HG03103 (cell line): ENCODE measurements at regions not wholly inside any gene's neighbourhood (a gene's known extent, or its start where the extent isn't known, plus 50 kb on each side); places are given as distances from the start of the nearest gene placed in this dataset.

Source experiments
- ATAC-seq: cut with Tn5 transposase; IDR thresholded peaks from one replicate; pipeline ENCODE4 v1.9.1; 2021; ENCODE audit warnings: low read depth; ENCODE audit not compliant: unreplicated experiment

DNA sequence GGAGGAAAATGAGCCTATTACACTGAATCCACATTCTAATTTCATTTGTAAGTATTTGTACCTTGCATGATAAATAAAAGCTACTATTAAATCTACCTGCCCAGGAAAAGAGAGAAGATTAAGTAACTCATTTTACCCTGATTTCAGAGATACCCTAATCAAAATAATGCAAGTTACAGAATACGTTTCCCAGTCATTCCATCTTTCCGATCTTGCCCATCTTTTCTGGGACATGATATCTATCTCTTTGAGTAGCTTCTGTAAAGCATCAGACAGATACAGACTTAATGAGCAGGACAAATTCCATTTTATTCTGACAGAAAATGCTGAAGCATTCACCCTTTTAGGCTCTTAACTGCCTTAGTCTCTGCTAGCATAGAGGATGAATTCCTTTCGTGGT is 56.6 kb downstream of the SPRY2 start:
- ATAC-seq, result no peak

DNA sequence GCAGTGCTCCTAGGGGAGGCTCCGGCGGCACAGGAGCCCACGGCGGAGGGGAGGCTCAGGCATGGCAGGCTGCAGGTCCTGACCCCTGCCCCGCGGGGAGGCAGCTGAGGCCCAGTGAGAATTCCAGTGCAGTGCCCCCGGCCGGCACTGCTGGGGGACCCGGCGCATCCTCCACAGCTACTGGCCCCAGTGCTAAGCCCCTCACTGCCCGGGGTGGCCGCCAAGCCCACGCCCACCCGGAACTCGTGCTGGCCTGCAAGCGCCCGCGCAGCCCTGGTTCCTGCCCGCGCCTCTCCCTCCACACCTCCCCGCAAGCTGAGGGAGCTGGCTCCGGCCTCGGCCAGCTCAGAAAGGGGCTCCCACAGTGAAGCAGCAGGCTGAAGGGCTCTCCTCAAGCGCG is 62.2 kb downstream of the SPRY2 start:
- ATAC-seq, result no peak

DNA sequence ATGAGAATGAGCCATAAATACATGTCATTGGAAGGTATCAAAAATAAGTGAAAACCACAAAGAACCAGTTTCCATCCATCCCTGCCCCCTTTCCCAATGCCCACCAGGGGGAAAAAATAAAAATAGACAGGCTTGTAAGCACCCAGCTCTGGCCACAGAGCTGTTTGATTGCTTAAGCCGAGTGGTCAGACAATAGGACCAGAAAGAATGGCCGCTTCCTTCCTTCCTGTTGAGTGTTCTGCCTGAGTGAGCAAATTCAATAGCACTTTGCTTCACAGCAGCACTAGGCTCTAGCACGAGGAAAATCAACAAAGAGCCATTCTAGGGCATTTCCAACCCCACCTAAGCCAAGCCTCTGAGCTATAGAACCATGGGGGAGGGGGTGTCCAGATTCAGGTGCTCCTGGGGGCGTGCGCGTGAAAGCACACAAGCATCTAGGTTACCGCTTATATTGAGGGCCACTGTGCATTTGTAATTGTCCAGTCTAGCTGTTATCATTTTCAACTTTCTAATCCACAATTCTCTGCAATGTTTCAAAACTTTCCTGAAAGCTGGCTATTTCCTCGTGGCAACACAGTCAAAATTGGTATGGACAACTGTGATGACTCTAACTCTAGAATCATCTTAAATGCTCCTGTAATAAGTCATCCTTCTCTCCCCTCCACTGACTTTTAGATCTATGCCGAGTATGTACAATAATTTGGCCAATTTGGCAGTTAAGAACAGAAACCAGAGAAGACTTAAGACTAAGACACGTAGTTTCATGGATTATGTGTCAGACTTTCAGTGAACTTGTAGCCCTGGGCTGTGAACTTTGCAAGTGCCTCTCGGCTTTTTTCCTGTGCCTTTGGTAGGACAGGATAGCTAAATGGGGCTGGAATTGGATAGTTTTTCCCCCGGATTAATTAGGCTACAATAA is 64.3 kb downstream of the SPRY2 start:
- no peak for ATAC-seq

DNA sequence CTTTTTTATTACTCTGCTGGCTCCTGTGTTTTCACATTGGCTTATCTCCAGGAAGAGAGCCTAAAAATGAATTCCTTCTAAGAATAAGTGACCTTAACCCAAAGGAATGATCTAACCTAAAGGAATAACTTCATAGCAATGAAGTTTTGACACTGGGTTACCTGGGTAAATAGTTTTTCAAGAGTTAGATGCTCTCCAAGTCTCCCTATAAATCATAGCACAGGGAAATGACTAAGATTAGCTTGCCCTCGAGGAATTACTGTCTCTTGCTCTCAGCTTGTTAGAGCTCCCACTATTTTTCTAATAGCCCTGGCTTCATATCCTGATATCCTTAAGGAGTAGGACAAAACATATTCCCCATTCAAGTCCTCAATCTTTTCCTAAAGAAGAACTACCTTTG is 66.3 kb downstream of the SPRY2 start:
- no peak for ATAC-seq

DNA sequence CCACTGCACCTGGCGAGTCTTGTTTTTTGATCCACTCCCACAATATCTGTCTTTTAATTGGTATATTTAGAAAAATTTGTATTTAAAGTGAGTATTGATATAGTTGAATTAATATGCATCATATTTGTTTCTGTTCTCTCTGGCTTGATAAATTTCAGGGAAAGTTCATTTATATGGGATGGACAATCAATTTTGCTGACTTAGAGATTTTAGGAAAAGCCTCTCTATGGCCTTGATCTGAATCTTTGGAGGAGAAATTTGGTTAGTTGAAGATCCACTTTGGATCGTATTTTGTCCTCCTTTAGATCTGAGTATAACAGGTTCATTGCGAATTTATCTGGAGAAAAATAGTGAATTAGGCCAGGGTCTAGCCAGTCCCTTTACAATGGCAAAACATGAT is 67.2 kb downstream of the SPRY2 start:
- no peak for ATAC-seq

DNA sequence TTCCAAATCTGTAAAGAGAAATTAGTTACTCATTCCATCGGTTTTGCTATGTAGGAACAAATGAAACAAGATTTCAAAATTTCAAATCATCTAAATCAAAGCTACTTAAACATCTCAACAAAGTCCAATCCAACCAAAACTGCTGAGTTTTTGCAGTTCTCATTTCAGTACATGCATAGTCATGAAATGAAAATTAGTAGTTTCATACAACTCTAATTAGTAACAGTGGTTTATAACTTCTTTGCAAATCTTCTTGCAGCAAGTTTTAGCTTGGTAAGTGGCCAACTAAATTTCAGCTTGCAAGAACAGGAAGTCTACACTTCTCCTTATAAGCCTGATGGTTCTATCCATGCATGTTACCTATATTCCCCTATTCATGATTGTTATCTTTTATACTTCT is 75.6 kb downstream of the SPRY2 start:
- no peak for ATAC-seq

DNA sequence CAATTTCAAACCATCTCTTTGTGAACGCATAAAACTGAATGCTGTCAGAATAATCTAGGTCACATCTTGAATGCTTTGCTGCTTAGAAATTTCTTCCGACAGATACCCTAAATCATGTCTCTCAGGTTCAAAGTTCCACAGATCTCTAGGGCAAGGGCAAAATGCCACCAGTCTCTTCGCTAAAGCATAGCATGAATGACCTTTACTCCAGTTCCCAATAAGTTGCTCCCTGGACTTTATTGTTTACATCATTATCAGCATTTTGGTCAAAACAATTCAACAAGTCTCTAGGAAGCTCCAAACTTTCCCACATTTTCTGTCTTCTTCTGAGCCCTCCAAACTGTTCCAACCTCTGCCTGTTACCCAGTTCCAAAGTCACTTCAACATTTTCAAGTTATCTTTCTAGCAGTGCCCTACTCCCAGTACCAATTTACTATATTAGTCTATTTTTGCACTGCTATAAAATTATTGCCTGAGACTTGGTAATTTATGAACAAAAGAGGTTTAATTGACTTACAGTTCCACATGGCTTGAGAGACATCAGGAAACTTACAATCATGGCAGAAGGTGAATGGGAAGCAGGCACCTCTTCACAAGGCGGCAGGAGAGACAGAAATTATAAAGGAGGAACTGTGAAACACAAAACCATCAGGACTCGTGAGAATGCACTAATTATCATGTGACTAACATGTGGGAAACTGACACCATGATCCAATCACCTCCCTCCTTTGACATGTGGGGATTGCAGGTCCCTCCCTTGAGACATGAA is 77.0 kb downstream of the SPRY2 start:
- no peak for ATAC-seq

DNA sequence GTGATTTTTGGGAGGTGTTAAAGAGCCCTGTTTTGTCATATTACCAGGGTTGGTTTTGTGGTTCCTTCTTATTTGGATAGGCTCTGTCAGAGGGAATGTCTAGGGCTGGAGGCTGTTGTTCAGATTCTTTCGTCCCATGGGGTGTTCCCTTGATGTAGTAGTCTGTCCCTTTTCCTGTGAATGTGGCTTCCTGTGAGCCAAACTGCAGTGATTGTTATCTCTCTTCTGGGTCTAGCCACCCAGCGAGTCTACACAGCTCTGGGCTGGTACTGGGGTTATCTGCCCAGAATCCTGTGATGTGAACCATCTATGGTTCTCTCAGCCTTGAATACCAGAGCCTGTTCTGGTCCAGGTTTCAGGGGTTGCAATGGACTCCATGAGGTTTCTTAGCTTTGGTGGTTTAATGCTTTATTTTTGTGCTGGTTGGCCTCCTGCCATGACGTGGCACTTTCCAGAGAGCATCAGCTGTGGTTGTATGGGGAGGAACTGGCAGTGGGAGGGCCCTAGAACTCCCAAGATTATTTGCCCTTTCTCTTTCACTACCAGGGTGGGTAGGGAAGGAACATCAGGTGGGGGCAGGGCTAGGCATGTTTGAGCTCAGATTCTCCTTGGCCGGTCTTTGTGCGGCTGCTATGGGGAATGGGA is 78.8 kb downstream of the SPRY2 start:
- no peak for ATAC-seq

DNA sequence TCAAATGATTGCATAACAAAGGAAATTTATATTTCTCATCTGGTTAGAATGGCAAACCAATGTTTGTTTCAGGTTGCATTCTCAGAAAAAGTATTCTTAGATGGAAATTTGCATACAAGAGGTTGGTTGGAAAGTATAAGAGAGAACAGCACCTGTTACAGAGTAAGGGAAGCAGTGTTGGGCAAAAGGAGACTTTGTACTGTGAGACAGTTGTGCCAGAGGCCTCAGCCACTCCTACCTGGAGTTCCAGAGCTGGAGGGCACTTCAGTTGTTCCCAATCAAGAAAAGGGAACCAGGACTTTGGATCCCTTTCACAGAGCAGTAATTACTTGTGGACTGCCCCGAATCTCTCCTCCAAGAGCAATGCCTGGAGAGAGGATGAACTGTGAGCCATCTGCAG is 81.8 kb downstream of the SPRY2 start:
- ATAC-seq, result no peak

DNA sequence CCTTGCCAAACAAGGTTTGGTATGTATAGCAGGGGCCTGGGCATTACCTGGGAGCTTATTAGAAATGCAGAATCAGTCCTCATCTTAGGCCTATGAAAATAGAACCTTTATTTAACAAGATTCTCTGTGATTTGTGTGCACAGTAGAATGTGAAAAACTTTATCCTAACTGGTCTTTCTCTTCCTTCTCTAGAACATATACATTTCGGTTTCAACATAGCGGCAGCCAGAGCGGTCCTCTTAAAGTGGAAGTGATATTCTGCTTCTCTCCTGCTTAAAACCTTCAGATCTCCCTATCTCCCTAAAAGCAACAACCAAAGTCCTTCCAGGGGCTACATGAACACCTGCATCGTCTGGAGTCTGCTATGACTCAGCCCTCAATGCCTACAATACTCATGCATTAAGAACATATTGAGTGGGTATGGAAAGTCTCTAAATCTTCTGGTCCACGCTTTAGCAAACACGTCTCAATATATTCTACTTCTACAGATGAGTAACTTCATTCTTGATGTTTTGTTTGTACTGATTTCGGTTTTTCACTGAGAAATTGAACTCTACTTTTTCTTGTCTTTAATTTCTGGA is 84.5 kb downstream of the SPRY2 start:
- ATAC-seq, result no peak

DNA sequence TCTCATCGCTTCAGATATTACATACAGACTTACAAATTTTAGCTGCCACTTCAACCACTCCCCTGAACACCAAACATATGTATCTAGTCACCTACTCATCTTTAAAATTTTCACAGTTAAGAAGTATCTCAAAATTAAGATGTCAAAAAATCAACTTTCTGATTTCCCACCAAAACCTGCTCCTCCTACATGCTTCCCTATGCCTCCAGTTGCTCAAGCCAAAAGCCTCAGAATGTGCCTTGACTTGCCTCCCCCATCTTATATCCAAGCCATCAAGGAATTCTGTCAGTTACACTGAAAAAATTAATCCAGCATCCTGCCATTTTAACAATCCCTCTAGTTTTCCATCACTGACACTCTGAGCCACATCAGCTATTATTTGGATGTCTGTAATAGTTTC is 85.0 kb downstream of the SPRY2 start:
- no peak for ATAC-seq

DNA sequence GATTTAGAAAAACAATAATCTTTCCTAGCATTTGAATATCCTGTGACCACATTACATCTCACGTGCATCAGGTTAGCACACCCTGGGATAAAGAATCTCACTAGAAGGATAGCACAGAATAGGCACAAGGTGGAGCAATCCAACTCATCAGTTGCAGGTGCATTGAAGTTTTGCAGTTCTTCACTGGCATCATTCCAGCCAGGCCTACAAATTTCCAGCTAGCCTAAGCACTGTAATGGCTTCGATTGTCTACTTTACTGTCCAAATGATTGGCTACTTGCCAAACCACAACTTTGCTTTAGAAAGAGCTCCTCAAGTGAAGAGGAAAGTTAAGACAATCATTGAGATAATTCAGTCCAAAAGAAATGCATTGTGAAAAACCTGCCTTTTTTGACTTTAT is 89.5 kb downstream of the SPRY2 start:
- no peak for ATAC-seq

DNA sequence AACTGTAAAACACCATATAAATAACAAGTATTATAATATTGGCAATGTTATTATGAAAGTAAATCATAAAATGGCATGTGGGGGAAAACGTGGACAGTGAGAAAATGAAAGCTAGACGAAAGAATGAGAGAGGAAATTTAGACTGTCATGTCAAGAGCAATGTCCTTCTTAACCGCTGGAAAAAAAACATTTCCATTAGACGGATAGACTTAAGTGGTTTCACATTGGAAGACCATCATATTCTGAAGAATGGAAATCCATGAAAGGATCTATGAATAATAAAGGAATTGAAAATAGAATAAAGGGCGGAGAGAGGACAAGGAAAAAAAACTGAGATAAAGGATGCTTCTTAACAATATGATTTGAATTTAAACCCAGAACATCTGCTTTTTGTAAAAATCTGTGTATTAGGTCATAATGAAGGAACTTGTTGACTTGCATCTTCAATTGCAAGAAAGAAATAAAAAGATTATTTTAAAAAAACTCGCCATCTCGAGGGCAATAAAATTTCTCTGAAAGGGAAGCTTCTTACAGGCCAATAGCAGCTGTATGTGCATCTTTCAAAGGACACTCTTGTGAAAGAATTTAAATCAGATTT is 90.6 kb downstream of the SPRY2 start:
- ATAC-seq, result no peak

DNA sequence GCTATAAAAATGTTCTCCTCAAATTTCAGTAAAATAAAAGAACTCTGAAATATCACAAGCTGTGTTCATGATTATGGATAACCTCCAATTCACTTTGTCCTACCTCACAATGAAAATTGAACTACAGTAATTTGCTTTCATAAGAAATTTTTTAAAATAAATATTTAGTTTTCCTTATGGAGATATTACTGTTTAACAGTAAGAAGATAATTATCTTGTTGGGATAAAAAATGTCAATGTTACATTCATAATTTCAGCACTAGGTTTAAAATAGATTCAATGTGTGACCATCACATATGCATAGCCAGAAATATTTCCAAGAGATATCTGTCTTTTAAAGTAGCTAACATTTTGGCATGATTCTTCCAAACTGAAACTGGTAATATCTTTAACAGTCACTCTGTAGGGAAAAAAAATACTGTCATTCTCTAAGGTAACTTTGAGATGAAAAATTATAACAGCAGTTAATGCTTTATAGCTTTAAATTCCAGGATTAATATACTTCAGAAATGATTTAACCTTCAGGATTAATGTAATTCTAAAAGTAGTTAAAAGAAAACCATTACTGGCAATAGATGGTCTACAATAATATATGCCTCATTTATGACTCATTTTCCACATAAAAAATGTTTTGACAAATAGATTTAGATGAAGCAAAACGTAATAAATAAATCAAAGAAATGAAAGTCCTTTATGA is 91.3 kb downstream of the SPRY2 start:
- ATAC-seq, result no peak

DNA sequence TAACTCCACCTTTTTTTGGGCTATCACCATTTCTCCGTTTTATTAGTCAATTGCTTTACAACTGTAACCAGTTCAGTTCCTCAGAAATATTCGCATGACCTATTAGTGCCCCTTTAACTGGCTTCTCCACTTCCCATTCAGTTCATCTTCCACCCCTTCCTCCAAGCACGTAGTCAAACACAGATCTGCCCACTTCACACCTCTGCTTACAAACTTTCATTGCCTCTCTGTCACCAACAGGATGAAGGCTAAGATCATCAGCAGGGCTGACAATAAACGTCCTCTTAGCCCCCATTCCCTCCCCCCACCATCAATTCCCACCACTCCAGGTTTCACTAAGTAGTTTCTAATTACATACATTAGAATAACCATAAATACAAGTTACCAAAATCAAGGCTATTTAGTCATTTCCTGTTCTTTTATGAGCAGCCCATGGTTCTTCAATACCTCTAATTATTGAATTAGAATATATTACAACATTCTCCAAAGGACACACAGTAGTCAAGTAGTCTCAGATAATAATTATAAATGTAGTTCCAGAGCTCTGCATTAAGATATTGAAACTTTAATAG is 95.7 kb downstream of the SPRY2 start:
- ATAC-seq, result no peak

DNA sequence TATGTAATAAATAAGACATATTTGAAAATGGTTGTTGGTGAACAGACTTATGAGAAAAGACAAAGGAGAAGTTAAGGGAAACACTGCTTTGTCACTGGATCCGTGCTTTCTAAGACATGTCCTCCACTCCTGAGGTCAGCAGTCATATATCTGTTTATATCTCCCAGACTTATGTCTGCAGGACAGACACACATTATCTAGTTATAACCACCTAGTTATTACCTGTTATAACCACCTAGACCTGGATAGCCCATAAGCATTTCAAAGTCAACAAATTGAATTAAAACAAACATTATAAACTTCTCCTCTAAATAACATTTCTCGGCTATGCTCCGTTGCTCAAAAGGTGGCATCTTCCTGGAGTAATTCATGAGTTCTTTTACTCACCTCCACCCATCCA is 96.4 kb downstream of the SPRY2 start:
- ATAC-seq, result no peak

DNA sequence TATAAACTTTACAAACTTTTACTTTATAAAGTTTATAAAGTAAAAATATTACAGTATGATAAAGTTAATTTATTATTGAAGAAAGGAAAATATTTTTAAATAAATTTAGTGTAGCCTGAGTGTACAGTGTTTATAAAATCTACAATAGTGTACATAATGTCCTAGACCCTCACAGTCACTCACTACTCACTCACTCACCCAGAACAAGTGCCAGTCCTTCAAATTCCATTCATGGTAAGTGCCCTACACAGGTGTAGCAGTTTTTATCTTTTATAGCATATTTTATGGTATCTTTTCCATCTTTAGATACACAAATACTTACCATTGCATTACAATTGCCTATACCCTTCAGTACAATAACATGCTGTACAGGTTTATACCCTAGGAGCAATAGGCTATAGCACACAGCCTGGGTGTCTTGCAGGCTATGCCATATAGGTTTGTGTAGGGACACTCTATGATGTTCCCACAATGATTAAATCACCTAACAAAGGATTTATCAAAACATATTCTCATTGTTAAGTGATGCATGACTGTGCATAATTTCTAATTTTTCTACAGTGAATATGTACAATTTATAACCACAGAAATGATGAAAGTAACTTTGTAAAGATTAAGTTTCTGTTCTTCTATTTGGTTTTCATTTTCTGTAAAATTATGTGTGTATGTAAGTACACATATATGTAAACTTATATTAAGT is 98.0 kb downstream of the SPRY2 start:
- no peak for ATAC-seq

DNA sequence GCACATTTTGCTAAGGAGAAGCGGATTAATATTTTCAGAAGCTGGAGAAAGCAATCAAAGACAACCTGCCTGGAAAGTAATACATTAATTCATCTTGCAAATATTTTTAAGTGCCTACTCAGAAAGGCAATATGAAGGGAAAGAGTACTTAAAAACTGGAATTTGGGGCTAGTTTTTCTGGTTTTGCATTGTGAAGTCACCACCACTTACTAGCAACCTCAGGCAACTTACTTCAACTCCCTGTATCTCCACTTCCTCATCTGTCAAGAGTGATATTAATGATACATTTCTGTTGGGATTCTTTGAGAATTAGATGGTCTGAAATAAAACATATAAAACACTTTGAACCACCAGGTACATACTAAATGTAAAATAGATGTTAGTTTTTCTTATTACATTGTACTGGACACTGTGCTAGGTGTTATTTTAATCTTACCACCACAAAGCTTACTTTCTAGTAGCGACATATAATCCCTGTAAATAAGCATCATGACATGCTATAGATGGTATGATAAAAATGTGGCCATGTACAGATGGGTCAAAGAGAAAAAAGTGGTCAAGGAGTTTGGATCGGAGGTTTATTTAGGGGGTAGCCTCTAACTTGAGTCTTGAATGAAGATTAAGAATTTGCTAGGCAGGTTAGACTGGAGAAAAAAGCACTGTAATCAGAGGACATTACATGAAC is 101.2 kb downstream of the SPRY2 start:
- no peak for ATAC-seq

DNA sequence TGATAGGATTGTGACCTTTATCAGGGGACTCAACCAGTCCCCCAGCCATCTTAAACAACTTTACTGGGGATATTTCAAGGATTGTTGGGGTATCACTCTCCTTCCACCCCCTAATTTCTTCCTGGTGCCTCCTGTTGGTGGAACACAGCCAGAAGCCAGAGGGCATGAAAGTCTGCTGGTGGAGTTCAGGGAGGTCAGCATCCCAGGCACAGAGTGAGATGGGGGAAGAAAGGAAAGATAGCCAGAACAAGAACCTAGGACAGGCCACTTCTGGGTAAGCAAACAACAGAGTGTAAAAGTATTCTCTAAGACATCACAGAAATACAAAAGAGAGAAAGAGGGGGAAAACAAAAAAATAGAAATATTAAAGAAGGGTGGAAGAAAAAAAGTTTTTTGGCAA is 101.8 kb downstream of the SPRY2 start:
- no peak for ATAC-seq
